Progenitor cell of endocrine pancreas (in vitro differentiated cells): ENCODE measurements at regions not wholly inside any gene's neighbourhood (a gene's known extent, or its start where the extent isn't known, plus 50 kb on each side); places are given as distances from the start of the nearest gene placed in this dataset.

Source experiments
- DNase-seq: peaks from one replicate; pipeline ENCODE4 v3.0.0; 2021; ENCODE audit warnings: low spot score; ENCODE audit not compliant: unreplicated experiment
- H3K27ac Mint-ChIP-seq: 2 replicates; pipeline ENCODE4 v1.8.0; 2021; ENCODE audit warnings: mild to moderate bottlenecking, moderate library complexity, mixed read lengths
- H3K27me3 Mint-ChIP-seq: 2 replicates; pipeline ENCODE4 v1.8.0; 2021; ENCODE audit warnings: mixed read lengths
- H3K36me3 Mint-ChIP-seq: 2 replicates; pipeline ENCODE4 v1.8.0; 2022; ENCODE audit warnings: mixed read lengths; ENCODE audit not compliant: insufficient read depth
- H3K4me1 Mint-ChIP-seq: 2 replicates; pipeline ENCODE4 v1.8.0; 2021; ENCODE audit warnings: low read depth, mixed read lengths
- H3K4me3 Mint-ChIP-seq: 2 replicates; pipeline ENCODE4 v1.8.0; 2021; ENCODE audit warnings: low read depth, mild to moderate bottlenecking, moderate library complexity, mixed read lengths
- H3K9me3 Mint-ChIP-seq: 2 replicates; pipeline ENCODE4 v1.8.0; 2021; ENCODE audit warnings: low read depth, mixed read lengths
- TF ChIP-seq, protein P1 (sequence below): fragments of 200-600 bp; sonication (generic); IDR thresholded peaks from one replicate; pipeline ENCODE4 v1.5.0; 2021; ENCODE audit warnings: antibody characterized with exemption, mild to moderate bottlenecking; ENCODE audit not compliant: unreplicated experiment

DNA sequence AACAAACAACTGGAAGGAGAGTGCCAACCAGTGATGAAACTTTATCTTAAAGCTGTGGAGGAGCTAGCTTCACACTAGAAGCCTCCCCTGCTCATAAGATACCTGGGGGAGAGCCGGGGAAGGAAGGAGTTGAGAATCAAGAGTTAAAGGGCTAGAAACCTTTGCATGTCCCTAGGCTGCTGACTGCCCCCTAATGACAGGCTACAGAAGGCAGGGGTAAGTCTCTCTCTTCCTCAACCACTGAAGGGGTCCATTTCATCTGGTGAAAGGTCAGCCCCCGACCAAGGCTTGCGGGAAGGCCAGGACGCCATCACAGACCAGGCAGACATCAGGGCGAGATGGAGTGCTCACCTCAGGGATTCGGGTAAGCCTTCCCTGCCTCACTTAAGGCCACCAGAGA, 65.6 kb upstream of the GRHL3 start:
- no peak for DNase-seq
- Mint-ChIP-seq H3K36me3 (no peaks in the 10 kb centered on the region), H3K4me3 (no peak overlapping the region), H3K27me3 (peaks cover 3% of the 10 kb centered on the region), H3K4me1 (no peaks in the 10 kb centered on the region), H3K9me3 (no peaks in the 10 kb centered on the region), H3K27ac (no peak overlapping the region)
- TF ChIP-seq, protein P1, sequence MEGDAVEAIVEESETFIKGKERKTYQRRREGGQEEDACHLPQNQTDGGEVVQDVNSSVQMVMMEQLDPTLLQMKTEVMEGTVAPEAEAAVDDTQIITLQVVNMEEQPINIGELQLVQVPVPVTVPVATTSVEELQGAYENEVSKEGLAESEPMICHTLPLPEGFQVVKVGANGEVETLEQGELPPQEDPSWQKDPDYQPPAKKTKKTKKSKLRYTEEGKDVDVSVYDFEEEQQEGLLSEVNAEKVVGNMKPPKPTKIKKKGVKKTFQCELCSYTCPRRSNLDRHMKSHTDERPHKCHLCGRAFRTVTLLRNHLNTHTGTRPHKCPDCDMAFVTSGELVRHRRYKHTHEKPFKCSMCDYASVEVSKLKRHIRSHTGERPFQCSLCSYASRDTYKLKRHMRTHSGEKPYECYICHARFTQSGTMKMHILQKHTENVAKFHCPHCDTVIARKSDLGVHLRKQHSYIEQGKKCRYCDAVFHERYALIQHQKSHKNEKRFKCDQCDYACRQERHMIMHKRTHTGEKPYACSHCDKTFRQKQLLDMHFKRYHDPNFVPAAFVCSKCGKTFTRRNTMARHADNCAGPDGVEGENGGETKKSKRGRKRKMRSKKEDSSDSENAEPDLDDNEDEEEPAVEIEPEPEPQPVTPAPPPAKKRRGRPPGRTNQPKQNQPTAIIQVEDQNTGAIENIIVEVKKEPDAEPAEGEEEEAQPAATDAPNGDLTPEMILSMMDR, result no peak

DNA sequence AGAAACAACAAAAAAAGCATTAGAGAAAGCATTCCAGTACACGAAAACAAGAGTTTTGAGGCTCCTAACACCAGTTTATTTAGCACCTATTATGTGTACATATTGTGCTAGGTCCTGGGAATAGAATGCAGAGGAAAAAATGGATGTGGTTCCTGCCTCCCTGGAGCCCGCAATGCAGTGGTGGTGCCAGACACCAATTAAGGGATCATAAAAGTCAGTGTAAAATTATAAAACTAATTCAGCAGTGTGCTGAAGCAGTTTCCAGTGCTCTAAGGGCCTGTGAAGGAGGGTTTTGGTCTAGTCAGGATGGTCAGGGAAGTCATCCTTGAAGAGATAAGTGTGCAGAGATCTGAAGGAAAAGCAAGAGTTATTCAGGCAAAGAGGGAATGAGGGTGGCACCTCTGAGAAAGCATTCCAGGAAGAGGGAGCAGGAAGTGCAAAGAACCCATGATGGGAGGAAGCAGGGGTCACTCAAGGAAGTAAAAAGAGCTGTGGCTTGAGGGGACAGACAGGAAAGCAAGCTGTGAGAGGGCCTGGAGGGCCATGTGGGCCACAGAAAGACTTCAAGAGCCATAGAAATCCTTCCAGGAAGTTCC, 65.2 kb upstream of the IFNLR1 start:
- peaks cover 3% of the 10 kb centered on the region for H3K27me3 Mint-ChIP-seq
- no peaks in the 10 kb centered on the region for H3K36me3 Mint-ChIP-seq
- H3K4me1 Mint-ChIP-seq, result no peaks in the 10 kb centered on the region
- no peaks in the 10 kb centered on the region for H3K9me3 Mint-ChIP-seq
- H3K4me3 Mint-ChIP-seq, result no peak overlapping the region
- TF ChIP-seq, protein P1, result no peak
- DNase-seq, result no peak
- no peak overlapping the region for H3K27ac Mint-ChIP-seq

DNA sequence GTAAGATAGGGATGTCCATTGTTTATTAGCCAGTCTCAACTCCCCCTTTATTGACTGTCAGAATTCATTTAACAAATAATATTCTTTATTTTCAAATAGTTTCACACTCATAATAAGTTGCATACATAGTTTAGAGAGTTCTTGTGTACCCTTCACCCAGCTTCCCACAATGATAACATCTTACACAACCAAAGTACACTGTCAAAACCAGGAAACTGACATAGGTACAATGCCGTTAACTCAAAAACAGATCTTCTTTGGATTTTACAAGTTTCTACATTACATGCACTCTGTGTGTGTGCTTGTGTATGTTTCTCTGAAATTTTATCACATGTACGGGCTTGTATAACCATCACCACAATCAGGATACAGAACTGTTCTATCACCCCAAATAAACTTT, 64.4 kb upstream of the IFNLR1 start:
- Mint-ChIP-seq H3K4me3 (no peak overlapping the region), H3K27ac (no peak overlapping the region), H3K9me3 (no peaks in the 10 kb centered on the region), H3K36me3 (no peaks in the 10 kb centered on the region), H3K4me1 (no peaks in the 10 kb centered on the region), H3K27me3 (peaks cover 3% of the 10 kb centered on the region)
- TF ChIP-seq, protein P1, result no peak
- no peak for DNase-seq

DNA sequence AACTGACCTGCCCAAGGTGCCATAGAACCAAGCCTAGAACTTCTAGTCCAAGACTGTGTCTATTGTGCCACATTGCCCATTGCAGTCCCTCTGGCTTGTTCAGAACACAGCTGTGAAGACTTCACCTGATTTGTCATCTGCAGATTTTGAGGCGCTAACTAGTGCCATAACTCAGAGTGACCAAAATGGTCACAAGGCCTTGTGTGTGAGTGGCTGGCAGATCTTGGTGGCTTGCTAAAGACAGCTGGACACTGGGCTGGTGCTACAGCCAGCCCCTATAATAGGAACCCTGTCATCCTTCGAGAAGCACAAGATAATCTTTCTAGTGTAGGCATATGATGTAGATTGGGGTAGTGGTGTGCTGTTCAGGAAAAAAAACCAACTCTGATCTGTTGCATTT, 63.7 kb upstream of the IFNLR1 start:
- no peaks in the 10 kb centered on the region for H3K9me3 Mint-ChIP-seq
- H3K4me1 Mint-ChIP-seq, result no peaks in the 10 kb centered on the region
- TF ChIP-seq, protein P1, result no peak
- DNase-seq, result no peak
- H3K36me3 Mint-ChIP-seq, result no peaks in the 10 kb centered on the region
- H3K27me3 Mint-ChIP-seq, result peaks cover 3% of the 10 kb centered on the region
- H3K27ac Mint-ChIP-seq, result no peak overlapping the region
- no peak overlapping the region for H3K4me3 Mint-ChIP-seq

DNA sequence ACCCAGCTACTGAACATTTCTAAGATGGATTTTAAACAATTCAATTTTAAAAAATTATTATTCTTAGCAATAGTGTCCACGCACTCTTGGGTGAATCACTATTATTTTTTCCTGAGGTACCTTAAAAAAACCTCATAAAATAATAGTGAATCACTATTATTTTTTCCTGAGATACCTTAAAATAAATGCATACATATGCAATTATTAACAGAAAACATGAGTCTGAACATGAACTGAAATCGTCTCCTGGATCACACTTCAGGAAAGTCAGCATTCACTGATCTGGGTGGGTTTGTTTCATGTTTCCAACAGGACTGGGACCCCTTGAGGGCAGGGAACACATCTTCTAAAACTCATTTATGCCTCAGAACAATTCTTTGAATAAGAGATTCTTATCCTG, 63.1 kb upstream of the IFNLR1 start:
- no peak for DNase-seq
- H3K27me3 Mint-ChIP-seq, result peaks cover 3% of the 10 kb centered on the region
- H3K36me3 Mint-ChIP-seq, result no peaks in the 10 kb centered on the region
- TF ChIP-seq, protein P1, result no peak
- no peaks in the 10 kb centered on the region for H3K4me1 Mint-ChIP-seq
- H3K27ac Mint-ChIP-seq, result no peak overlapping the region
- no peak overlapping the region for H3K4me3 Mint-ChIP-seq
- H3K9me3 Mint-ChIP-seq, result no peaks in the 10 kb centered on the region
